HL-60 (cell line): ENCODE measurements at regions not wholly inside any gene's neighbourhood (a gene's known extent, or its start where the extent isn't known, plus 50 kb on each side); places are given as distances from the start of the nearest gene placed in this dataset.

Experiments used
- DNase-seq, 2 experiments: peaks; one replicate each; pipeline ENCODE4 v3.0.0-alpha.2; 2010 to 2020; ENCODE audit warnings: low read depth in 1 of 2, low spot score in 1 of 2
- H3K27ac ChIP-seq: fragments of 250-450 bp; sonication (Bioruptor Pico); replicated peaks from 2 replicates; pipeline ENCODE4 v1.5.1; 2020; ENCODE audit warnings: mild to moderate bottlenecking, moderate library complexity
- H3K27me3 ChIP-seq: fragments of 250-450 bp; sonication (Bioruptor Pico); 2 replicates; pipeline ENCODE4 v1.5.1; 2021; ENCODE audit warnings: mild to moderate bottlenecking, moderate library complexity; ENCODE audit not compliant: insufficient read depth, poor library complexity, severe bottlenecking
- H3K4me3 ChIP-seq: replicated peaks from 2 replicates; pipeline ENCODE4 v1.5.1; 2011; ENCODE audit warnings: mild to moderate bottlenecking, control low read depth, low read length; ENCODE audit not compliant: insufficient read depth
- CTCF ChIP-seq: IDR thresholded peaks from one replicate; pipeline ENCODE4 v1.5.1; 2011; ENCODE audit warnings: low read length, control low read depth, inconsistent platforms; ENCODE audit not compliant: insufficient read depth
- GABPA ChIP-seq: IDR thresholded peaks from 2 replicates; pipeline ENCODE4 v1.6.1; 2012; ENCODE audit warnings: low read depth
- POLR2AphosphoS5 ChIP-seq: IDR thresholded peaks from 2 replicates; pipeline ENCODE4 v1.6.1; 2012; ENCODE audit warnings: low read depth
- REST ChIP-seq: IDR thresholded peaks from 2 replicates; pipeline ENCODE4 v1.6.1; 2012; ENCODE audit warnings: low read depth; ENCODE audit not compliant: insufficient replicate concordance
- SPI1 ChIP-seq: IDR thresholded peaks from 2 replicates; pipeline ENCODE4 v1.6.1; 2012; ENCODE audit warnings: low read depth, mild to moderate bottlenecking, borderline replicate concordance

- Histone ChIP-seq H3K27me3 (no peaks in the 10 kb centered on the region), H3K27ac (no peak overlapping the region), H3K4me3 (no peak overlapping the region)
- DNase-seq = no peak
- no peak for TF ChIP-seq GABPA
- no peak for TF ChIP-seq CTCF
- TF ChIP-seq SPI1 = no peak
- TF ChIP-seq POLR2AphosphoS5 = no peak
- TF ChIP-seq REST = no peak
Measured at GRCh38 chr1:4523551-4523950, 130.9 kb upstream of the AJAP1 start.

- H3K4me3 ChIP-seq = no peak overlapping the region
- DNase-seq = no peak
- H3K27me3 ChIP-seq = no peaks in the 10 kb centered on the region
- H3K27ac ChIP-seq = no peak overlapping the region
- TF ChIP-seq CTCF (no peak), POLR2AphosphoS5 (no peak), SPI1 (no peak), REST (no peak), GABPA (no peak)
Measured at GRCh38 chr1:4526747-4527146, 127.7 kb upstream of the AJAP1 start.

GRCh38 chr1:4527819-4528218, 126.6 kb upstream of the AJAP1 start:
- no peak overlapping the region for H3K4me3 ChIP-seq
- H3K27me3 ChIP-seq = no peaks in the 10 kb centered on the region
- TF ChIP-seq POLR2AphosphoS5 = no peak
- TF ChIP-seq GABPA = no peak
- TF ChIP-seq CTCF = no peak
- TF ChIP-seq REST = no peak
- no peak for TF ChIP-seq SPI1
- H3K27ac ChIP-seq = no peak overlapping the region
- DNase-seq = no peak
